HG02885 (cell line): ENCODE measurements at regions not wholly inside any gene's neighbourhood (a gene's known extent, or its start where the extent isn't known, plus 50 kb on each side); places are given as distances from the start of the nearest gene placed in this dataset.
A peak's percentile ranks its signal among the peaks of the same experiment; 100 is the strongest.

ENCODE experiments used
- ATAC-seq: cut with Tn5 transposase; IDR thresholded peaks from one replicate; pipeline ENCODE4 v1.9.1; 2021; ENCODE audit warnings: mild to moderate bottlenecking; ENCODE audit not compliant: unreplicated experiment, poor library complexity

DNA sequence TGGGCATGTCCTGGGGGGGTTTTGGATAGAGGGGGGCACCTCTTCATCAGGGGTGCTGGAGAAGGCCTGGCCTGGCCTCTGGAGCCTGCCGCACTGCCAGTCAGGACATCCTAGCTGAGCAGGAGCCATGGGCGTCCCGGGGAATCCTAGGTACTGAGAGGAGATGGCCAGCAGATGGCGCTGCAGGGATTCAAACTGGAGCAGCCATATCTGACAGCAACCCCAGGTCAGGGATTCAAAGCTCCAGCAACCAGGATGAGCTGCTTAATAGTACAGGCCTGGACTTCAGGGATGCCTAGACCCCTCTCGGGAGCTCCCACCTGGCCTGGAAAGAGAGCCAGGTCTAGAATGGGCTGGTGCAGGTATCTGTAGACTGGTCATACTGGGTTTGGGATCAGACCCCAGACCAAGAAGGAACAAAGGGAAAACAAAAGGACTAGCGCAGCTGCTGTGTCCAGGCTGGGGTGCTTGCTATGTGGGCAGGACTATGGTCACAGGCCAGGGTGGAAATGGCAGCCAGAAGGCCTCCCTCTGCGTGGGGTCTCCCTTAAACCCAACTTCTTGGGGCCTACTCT, 306.9 kb upstream of the RBFOX1 start:
- peak; percentile 51 for ATAC-seq

DNA sequence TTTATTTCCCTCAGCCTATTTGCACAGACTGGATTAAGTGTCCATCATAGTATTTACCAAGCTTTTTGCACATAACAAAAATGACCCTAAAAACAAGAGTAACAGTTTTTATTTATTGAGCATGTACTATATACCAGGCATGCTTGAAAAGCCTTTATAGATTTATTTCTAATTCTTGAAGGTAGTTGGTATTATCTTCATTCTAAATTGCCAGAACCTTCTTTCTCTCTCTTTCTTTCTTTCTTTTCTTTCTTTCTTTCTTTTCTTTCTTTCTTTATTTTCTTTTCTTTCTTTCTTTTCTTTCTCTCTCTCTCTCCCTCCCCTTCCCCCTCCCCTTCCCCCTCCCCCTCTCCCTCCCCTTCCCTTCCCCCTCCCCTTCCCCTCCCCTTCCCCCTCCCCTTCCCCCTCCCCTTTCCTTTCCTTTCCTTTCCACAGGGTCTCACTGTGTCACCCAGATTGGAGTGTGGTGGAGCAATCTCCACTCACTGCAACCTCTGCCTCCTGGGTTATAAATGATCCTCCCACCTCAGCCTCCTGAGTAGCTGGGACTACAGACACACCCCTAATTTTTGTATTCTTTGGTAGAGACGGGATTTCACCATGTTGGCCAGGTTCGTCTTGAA, 310.9 kb upstream of the RBFOX1 start:
- ATAC-seq = no peak

DNA sequence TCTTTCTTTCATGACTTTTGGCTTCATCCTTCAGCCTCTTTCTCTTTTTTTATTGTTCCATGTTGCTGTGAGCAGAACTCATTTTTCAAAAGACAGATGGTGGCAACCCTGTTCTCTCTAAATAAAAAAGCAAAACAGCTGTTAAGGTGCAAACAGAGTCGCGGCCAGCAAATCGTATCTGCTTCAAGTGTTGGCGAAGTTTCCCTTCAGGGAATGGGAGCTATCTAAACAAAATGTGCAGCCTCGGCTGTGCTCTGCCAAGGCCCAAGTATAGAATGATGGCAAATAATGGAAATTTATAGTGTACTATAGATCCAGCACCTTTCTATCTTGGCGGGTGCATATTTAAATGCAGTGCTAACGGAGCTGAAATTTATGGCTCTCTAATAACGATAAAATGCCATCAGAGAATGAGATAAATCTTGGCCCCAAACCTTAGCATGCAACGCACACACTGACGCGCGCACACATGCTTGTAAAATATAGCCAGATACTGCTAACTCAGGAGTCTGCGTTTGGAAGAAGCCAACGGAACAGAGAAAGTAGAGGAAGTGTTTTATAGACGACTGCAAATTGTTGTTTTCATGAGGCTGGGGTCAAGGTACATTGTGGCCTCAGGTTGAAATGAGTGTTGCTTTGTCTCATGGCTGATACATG, 315.5 kb upstream of the RBFOX1 start:
- ATAC-seq = no peak

DNA sequence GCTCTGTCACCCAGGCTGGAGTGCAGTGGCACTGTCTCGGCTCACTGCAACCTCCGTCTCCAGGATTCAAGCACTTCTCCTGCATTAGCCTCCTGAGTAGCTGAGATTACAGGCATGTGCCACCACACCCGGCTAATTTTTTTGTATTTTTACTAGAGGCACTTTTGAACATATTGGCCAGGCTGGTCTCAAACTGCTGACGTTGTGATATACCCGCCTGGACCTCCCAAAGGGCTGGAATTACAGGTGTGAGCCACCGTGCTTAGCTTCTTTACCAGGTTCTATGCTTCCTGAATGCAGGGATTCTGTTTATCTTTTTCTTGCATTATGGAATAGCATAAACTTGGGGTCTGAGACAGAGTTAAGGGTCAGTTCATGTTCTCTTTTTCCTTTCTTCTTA, 317.9 kb upstream of the RBFOX1 start:
- ATAC-seq = no peak

DNA sequence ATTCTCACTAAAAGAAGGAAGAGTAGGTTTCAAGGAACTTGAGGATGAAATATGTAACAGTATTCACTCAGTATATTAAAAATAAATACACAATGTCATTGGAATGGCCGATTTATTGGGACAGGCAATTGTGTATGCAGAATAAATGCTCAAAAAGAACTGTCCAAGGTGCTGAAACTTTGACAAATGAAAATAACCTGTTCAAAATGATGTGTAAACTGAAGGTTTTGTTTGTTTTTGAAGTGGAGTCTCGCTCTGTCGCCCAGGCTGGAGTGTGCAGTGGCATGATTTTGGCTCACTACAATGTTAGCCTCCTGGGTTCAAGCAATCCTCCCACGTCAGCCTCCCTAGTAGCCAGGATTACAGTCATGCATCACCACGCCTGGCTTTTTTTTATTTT, 318.7 kb upstream of the RBFOX1 start:
- ATAC-seq = no peak

DNA sequence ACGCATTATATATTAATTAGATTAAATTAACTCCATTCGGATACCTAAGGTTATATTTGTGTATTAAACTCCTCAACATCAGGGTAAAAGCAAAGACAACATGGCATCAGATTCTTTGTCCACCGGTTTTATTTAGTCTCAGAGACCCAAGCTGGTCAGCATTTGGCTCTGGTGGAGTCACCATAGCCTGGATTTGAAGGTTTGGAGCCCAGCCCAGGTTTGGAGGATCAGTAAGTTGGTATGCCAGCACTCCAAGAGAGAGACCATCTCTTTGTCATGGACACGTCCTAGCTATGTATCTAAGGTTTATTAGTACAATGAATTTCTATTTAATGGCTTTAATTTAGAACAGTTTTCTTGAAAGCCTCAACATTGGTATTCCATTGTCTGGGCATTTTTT, 328.4 kb upstream of the RBFOX1 start:
- no peak for ATAC-seq

DNA sequence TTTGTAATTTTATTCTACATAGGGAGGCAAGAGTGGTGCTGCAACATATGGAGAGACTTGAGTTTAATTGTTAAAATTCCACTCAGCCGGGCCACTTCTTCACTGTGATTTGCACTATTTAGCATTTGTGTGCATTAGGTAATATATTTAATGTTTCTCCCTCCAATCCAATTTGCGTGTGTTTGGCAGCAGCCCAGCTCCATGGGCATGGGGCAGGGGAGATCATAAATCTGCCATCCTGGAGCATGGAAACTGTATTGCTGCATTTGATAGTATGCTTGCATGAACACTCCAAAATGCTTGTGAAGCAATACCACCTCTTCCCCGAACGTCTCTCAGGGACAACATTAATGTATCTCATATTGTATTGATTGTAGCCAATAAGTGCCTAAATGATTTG, 339.1 kb upstream of the RBFOX1 start:
- ATAC-seq = no peak

DNA sequence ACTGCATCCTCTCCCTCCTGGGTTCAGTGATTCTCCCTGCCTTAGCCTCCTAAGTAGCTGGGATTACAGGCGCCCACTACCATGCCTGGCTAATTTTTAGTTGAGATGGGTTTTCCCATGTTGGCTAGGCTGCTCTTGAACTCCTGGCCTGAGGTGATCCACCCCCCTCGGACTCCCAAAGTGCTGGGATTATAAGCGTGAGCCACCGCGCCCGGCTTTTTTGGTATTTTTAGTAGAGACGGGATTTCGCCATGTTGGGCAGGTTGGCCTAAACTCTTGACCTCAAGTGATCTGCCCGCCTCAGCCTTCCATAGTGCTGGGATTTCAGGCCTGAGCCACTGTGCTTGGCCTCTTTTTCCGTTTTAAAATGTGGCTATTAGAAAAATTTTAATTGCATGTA, 343.8 kb upstream of the RBFOX1 start:
- ATAC-seq = no peak

DNA sequence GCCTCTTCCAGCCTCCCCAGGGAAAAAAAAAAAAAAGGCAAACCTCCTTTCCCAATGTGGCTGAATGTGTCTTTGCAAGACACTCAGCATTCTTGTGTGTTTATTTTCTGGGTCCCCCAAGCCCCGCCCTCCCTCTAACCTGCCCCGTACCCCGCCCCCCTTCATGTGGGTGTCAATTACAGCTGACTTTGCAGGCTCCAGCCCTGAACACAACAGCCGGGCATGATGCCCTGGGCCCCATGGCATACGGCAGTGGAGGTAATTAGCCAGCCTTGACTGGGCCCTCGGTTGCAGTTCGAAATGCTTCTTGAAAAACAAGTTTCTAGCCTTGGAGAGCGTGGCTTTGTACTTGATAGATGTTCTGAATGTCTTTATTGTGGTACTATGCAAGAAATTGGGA, 354.7 kb upstream of the RBFOX1 start:
- no peak for ATAC-seq

DNA sequence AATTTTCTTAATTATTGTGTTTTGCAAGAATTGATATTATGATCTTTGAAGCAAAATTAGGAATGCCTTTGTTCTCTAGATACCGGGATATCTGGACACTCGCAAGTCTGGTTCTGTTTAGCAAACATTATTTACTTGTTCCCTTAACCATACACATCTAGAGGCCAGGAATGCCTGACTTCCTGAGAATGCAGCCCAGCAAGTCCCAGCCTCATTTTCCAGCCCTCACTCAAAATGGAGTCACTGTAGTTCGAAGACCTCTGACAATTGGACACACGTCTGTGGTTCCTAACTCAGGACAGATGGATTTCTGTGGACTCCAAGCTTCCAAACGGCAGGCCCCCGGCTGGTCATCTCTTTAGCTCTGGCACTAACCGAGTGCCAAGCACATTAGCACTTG, 355.4 kb upstream of the RBFOX1 start:
- ATAC-seq = no peak

DNA sequence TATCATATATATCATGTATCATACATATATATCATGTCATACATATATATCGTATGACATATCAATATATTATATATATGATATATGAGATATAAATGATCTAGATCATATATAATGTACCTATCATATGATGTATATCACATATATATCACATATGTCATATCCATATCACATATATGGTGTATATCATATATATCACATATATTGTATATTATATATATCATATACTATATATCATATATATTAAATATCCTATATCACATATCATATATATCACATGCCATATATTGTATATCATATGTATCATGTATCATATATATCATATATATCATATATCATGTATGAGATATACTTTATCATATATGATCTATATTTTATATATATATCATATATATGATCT, 355.9 kb upstream of the RBFOX1 start:
- ATAC-seq = no peak

DNA sequence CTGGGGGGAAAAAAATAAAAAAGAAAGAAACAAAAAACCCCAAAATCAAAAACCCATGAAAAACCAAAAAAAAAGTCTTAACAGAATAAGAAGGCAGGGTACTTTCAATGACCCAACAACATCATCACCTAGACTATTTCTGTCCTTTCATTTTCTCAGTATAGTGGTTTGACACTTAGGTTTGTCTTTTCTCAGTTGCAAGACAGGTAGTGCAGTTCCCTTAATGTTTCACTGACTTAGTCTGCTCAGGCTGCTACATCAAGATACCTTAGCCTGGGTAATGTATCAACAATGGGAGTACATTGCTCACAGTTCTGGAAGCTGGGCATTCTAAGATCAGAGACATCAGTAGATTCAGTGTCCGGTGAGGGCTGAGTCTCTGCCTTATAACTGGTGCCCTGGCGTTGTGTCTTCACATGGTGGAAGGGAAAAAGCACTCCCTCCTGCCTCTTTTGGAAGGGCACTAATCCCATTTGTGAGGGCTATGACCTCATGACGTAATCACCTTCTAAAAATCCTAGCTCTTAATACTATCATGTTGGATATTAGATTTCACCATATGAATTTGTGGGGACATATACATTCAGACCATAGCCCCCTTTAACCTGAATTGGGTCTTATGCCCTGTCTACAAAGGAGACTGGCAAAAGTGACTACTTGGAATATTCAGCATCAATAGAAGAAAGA, 362.3 kb upstream of the RBFOX1 start:
- no peak for ATAC-seq

DNA sequence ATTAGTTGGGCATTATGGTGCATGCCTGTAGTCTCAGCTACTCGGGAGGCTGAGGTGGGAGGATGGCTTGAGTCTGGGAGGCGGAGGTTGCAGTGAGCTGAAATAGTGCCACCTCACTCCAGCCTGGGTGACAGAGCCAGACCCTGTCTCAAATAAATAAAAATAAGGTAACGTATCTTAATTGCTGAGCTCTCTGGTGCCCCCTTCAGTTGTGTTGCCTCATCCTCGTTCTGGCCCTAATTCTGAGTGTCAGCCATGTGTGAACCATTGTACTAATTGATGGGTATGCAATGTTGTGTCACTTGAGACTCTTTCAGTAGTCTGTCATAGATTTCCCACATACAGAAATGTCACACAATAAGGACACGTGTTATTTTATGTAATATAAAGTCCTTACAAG, 363.1 kb upstream of the RBFOX1 start:
- no peak for ATAC-seq

DNA sequence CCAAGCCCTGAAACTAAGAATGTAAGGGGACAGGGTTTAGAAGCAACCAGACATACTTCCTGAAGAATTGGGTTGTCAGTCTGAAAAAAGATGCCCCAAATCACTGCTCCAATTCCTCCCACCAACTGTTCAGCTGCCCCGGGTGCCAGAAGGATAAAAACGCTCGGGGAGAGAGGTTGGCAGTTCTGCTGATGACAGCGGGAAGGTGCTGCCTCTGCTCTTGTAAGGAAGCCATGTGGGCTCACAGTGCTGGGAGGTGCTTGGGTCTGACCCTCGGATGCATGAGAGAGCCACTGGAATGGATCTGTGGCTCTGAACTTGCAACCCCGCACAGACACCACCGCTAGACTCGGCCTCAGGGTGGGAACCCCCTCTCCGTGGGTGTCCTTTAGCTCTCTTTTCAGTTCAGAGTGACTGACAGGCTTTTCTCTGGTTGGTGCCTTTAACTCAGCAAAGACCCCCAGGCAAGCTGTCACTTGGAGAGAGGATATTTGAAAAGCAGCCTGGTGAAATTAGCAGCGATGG, 364.8 kb upstream of the RBFOX1 start:
- ATAC-seq = no peak

DNA sequence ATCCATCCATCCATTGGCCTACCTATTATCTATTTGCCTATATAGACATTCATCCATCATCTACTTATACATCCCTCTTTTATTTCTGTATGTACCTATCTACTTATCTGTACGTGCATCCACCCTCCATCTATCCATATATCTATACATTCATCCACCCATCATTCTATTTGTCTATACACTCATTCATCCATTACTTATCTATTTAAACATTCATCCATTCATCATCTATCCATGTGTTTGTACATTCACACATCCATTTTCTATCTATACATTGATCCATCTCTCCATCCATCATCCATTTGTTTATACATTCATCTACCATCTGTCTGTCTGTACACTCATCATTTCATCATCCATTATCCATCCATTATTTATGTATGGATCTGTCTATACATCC, 365.7 kb upstream of the RBFOX1 start:
- no peak for ATAC-seq

DNA sequence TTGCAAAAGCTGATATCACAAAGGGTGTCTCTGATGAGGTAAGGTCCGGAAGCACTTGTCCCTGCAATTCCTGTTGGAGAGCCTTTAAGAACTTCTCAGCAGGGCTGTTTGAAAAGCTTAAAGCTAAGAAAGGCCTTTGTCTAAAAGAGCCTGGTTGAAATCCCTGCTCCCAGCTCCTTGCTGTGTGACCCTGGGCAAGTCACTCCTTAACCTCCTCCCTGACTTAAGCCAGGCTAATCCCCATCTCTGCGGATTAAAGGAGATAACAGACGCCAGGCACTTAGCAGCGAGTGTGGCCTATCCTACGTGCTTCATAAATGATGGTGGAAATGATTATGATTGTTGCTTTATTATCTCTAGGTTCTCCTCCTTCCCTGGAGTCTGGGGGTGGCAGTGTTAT, 368.0 kb upstream of the RBFOX1 start:
- no peak for ATAC-seq

DNA sequence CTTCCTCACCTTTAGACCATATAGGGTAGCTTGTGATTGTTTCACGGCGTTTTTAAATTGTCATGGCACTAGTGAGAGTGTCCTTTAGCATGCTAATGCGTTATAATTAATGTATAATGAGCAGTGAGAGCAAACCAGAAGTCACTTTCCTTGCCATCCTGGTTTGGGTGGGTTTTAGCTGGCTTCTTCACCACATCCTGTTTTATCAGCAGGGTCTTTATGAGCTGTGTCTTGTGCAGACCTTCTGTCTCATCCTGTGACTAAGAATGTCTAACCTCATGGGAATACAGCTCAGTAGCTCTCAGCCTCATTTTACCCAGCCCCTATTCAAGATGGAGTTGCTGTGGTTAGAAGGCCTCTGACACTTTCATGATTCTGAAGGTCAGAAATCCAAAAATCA, 370.9 kb upstream of the RBFOX1 start:
- no peak for ATAC-seq

DNA sequence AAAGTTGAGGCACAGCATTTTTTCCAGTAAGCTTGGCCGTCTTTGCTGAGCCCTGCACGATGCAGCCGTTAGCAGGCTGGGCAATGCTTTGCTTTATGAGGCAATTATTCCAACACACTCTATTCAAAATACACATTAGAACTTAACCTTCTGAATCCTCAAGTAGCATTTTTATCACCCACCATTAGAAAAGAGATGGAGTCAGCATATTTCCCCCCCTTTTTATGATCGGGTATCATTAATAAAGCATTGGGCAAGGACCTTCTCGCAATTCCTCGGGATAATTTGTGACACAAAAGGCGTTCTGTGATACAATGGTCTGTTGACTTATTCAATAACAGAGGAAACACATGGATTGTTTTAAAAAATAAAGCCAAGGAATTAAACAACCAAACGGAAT, 374.5 kb upstream of the RBFOX1 start:
- no peak for ATAC-seq

DNA sequence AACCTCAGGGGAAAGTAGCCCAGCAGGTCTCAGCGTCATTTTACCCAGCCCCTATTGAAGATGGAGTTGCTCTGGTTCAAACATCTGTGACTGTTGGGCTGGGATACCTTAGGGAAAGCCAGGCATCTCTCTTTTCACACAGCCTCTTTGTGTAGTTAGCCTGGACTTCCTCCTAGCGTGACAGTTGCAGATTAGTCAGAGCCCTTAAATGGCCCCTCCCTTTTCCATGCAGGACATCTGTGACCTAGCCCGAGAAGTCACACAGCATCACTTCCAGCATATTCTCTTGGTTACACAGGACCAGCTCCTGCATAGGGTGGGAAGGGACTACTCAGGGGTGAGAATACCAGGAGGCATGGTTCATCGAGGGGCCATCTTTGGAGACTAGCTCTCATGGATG, 375.0 kb upstream of the RBFOX1 start:
- no peak for ATAC-seq

DNA sequence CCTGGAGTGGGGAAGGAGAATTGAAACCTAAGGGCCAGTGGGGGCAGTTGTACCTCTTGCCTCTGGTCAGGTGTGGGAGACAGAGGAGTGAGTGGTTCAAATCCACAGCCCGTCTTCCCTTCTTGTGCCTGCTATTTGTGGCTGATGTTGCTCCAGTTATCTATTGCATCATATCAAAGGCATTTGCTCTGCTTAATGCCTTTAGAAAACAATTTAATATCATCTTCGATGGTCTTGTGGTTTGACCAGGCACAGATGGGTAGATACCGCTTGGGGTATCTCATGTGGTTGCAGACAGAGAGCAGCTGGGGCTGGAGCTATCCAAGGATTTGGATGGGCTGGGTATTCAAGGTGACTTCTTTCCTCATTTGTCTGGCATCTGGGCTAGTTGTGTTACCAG, 376.1 kb upstream of the RBFOX1 start:
- no peak for ATAC-seq

DNA sequence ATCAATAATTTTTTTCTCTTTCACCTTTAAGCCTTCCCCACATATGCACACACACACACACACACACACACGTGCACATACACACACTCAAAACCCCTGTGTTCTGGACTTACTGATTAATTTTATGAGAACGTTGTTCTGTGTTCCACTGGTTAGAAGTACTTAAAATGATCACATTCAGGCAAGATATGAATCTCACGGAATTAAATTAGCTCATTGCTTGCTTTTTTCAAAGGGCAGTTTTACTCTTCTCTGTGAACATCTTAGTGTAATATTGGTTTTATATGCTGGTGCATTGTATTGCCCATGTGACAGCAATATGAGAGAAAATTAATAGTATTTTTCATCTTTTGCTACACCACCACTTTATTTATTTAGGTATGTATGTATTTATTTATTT, 377.3 kb upstream of the RBFOX1 start:
- no peak for ATAC-seq
